ENCODE measurements at regions not wholly inside any gene's neighbourhood (a gene's known extent, or its start where the extent isn't known, plus 50 kb on each side); places are given as distances from the start of the nearest gene placed in this dataset.

DNA sequence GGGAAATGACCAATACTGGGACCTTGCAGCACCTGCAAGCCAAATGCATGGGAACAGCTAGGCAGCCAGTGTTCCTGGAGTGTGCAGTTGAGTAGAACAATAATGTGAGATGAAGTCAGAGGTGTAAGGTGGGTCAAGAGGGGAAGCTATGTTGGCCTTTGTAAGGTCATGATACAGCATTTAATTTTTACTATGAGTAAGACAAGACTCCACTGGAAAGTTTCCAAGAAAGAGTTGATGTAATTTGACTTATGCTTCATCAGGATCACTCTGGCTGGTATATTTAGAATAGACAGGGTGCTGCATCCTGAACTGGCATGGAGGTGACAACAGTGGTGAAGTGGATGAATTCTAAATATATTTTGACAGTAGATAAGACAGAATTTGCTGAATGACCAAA lies 744.8 kb downstream of the KCTD16 start:
- DNase-seq, result no peak

GRCh38 chr5:144913661-144914060 lies 743.0 kb downstream of the KCTD16 start:
- no peak for DNase-seq

- no peak for DNase-seq
Observed at GRCh38 chr5:144896473-144896872, 725.8 kb downstream of the KCTD16 start.

DNA sequence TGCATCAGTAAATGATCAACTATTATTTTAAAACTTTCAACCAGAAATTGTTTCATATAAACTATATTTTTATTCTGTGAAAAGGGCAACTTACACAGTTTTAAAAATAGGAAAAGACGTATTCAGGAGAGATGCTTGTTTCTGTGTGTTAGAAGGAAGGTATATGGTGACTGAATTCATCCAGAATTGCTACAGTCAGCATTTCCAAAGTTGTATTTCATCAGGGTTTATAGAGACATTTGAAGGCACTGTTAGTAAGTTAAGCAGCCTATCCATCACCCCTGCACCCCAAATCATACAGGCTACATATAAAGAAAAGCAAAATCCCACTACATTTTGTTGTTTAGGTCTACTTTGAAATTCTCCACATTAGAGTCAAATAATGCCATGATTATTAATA lies 716.0 kb downstream of the KCTD16 start:
- no peak for DNase-seq

DNA sequence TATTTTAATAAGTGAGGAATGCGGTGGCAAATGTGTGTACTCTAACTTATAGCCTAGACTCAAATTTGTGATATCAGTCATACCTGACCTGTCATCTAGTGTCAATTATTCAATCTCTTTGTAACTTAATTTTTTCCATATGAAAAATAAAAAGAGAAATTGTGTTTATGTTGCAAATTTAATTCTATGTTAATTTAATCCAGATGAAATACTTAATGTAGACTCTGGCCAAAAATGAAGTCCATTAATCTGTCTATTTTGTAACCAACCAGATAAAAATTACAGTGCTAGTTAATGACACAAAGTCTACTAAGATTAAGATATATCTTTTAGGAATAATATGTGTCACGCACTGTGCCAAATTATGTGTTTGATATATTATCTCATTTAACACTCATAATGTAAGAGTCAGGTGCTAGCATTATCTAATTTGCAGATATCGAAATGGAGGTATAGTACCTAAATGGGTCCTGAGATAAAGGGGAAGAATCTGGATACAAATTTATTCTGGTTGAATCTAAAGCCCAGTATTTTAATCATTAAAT lies 712.1 kb downstream of the KCTD16 start:
- DNase-seq, result no peak

- DNase-seq, result no peak
Observed at GRCh38 chr5:144880513-144880912, 709.8 kb downstream of the KCTD16 start.

- no peak for DNase-seq
Observed at GRCh38 chr5:144876990-144877389, 706.3 kb downstream of the KCTD16 start.

DNA sequence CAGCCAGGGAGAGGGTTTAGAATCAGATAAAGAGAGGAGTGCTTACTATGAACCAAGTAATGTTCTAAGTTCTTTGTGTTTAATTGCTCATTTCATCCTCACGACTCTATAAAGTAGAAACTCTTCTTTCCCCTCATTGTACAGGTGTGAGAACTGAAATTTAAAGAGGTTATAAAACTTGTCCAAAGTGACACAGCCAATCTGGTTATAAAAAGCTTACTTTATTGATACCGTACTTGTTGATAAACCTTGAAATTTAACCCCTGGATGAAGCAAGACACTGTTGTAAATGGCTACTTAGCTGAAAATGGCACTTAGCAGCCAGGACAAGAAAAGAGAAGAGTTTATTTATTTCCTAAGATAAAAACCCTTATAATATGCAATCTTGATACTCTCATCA lies 702.4 kb downstream of the KCTD16 start:
- DNase-seq, result no peak

DNA sequence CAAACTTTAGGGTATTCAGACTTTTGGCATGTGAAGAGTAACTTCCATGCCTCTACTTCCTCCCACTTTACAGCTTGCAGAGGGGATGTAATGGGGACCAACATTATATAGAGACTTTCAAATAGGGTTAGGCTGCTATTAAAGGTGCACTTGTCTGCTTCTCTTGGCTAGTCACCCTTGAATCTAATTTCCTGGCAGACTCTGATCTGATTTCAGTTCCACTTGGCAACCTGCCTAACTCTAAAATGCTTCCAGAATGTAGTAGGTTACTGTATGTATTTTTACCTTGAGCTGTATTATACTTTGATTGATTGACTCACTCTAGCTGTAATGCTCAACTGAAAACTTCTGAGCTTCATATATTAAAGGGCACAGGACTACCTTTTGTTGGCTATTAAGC lies 693.4 kb downstream of the KCTD16 start:
- DNase-seq, result no peak

- DNase-seq, result no peak
Observed at GRCh38 chr5:144857454-144857853, 686.8 kb downstream of the KCTD16 start.

- no peak for DNase-seq
Observed at GRCh38 chr5:144844086-144844485, 673.4 kb downstream of the KCTD16 start.

DNA sequence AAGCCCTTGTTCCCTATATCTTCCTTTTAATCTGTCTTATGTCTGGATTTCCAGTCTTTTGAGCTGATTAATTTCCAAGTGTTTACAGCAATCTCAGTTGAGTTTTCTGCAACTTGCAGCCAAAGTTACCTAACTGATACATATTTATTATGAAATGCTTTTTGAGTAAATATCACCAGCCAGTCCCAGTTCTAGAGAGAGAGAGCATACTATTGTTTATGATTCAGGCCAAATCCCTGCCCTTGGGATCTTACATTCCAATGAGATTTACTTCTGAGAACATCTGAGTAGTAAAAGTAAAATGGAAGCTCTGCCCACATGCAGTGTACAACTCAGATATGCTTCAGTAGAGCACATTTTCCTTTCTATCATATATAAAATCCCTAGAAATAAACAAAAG lies 661.7 kb downstream of the KCTD16 start:
- no peak for DNase-seq

- no peak for DNase-seq
Observed at GRCh38 chr5:144831650-144832049, 661.0 kb downstream of the KCTD16 start.

GRCh38 chr5:144822503-144822902 lies 651.8 kb downstream of the KCTD16 start:
- DNase-seq, result no peak

GRCh38 chr5:144820278-144820677 lies 649.6 kb downstream of the KCTD16 start:
- DNase-seq, result no peak

DNA sequence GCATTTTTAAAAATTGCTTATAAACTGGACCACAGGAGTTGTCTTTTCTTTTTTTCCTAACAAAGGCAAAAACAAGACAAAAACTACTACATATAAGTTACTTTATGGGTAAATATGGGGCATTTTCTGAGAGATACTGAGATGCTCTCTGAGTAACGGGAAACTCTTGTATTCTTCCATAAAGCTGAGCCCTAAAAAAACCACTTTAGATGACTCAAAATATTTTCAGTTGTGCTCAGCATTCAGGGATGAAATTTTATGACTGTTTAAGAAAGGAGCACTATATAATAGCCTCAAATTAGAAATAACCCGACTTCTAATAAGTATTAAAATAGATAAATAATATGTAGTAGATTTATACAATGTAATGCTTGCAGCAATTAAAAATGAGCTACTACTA lies 644.5 kb downstream of the KCTD16 start:
- DNase-seq, result no peak

- no peak for DNase-seq
Observed at GRCh38 chr5:144812763-144813162, 642.1 kb downstream of the KCTD16 start.

DNA sequence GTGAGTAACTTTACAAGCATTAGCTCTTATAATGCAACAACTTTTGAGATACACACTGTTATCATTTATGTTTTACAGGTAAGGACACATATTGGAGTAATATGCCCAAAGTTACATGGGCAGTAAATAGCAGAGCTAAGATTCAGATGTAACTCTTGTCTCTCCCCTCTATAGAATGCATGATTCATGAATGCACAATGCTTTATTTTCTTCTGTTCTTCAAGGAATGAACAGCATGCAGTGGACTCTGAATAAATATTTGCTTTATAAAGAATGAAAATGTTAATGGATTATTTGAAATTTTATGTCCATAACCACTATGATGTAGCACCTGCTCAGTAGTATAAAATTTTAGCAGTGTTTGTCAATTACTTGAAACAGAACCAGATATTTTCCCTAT lies 629.5 kb downstream of the KCTD16 start:
- DNase-seq, result no peak

- no peak for DNase-seq
Observed at GRCh38 chr5:144798595-144798994, 627.9 kb downstream of the KCTD16 start.

GRCh38 chr5:144794922-144795321 lies 624.2 kb downstream of the KCTD16 start:
- no peak for DNase-seq

- no peak for DNase-seq
Observed at GRCh38 chr5:144788556-144788955, 617.9 kb downstream of the KCTD16 start.

DNA sequence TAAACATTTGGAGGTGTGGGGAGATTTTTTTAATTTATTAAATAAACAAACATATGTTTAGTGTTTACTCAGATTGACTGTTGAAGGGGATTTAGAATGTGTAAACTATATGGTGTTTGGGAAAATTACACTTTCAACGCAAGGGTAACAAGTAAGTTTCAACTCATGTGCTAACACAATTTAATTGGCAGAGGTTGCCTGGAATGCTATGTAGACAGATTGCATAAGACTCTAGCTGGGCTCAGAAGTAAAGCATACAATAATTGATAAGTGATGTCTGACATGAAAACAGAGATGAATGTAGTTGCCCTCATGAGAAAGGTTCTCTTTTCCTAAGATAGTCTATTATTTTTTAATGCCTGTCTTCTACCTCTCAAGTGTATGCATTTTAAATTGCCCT lies 617.4 kb downstream of the KCTD16 start:
- no peak for DNase-seq

- DNase-seq, result no peak
Observed at GRCh38 chr5:144779368-144779767, 608.7 kb downstream of the KCTD16 start.

GRCh38 chr5:144778561-144778960 lies 607.9 kb downstream of the KCTD16 start:
- no peak for DNase-seq

- no peak for DNase-seq
Observed at GRCh38 chr5:144774197-144774596, 603.5 kb downstream of the KCTD16 start.

GRCh38 chr5:144773628-144774027 lies 603.0 kb downstream of the KCTD16 start:
- no peak for DNase-seq

Data from hematopoietic multipotent progenitor cell treated with erythropoietin and hydrocortisone succinate and interleukin-3 and kit ligand, for 8 days (in vitro differentiated cells).